ENCODE measurements at regions not wholly inside any gene's neighbourhood (a gene's known extent, or its start where the extent isn't known, plus 50 kb on each side); places are given as distances from the start of the nearest gene placed in this dataset.

GRCh38 chr17:77693301-77693700 lies 265.2 kb upstream of the TNRC6C start:
- Histone ChIP-seq H3K36me3 (no peaks in the 10 kb centered on the region), H3K27me3 (no peaks in the 10 kb centered on the region), H3K4me3 (no peak overlapping the region), H3K4me1 (peaks cover 0 to 23% of the 10 kb centered on the region in 2 donors), H3K27ac (no peak overlapping the region), H3K9me3 (no peaks in the 10 kb centered on the region)
- no peak for TF ChIP-seq CTCF (IDR thresholded peaks at IDR 0.05)
- DNase-seq (ENCODE audit: low spot score): peak; percentile 49

- TF ChIP-seq CTCF (IDR thresholded peaks at IDR 0.05): no peak
- Histone ChIP-seq H3K27me3 (no peaks in the 10 kb centered on the region), H3K36me3 (no peaks in the 10 kb centered on the region), H3K4me3 (no peak overlapping the region), H3K27ac (no peak overlapping the region), H3K4me1 (peaks cover 0 to 23% of the 10 kb centered on the region in 2 donors), H3K9me3 (no peaks in the 10 kb centered on the region)
- peak; percentile 44 for DNase-seq (ENCODE audit: low spot score)
These were observed 264.7 kb upstream of the TNRC6C start for GRCh38 chr17:77693776-77694175.

GRCh38 chr17:77694391-77695363 lies 263.8 kb upstream of the TNRC6C start:
- H3K27ac ChIP-seq: no peak overlapping the region
- H3K4me1 ChIP-seq: peaks cover 0 to 23% of the 10 kb centered on the region in 2 donors
- no peak for TF ChIP-seq CTCF (IDR thresholded peaks at IDR 0.05)
- H3K27me3 ChIP-seq: no peaks in the 10 kb centered on the region
- H3K9me3 ChIP-seq: no peaks in the 10 kb centered on the region
- no peaks in the 10 kb centered on the region for H3K36me3 ChIP-seq
- DNase-seq (ENCODE audit: low spot score): peak; percentile 11
- H3K4me3 ChIP-seq: no peak overlapping the region

GRCh38 chr17:77695386-77695785 lies 263.1 kb upstream of the TNRC6C start:
- Histone ChIP-seq H3K27ac (no peak overlapping the region), H3K27me3 (no peaks in the 10 kb centered on the region), H3K9me3 (no peaks in the 10 kb centered on the region), H3K4me3 (no peak overlapping the region), H3K4me1 (peaks cover 0 to 17% of the 10 kb centered on the region in 2 donors), H3K36me3 (no peaks in the 10 kb centered on the region)
- no peak for TF ChIP-seq CTCF (IDR thresholded peaks at IDR 0.05)
- DNase-seq (ENCODE audit: low spot score): no peak

GRCh38 chr17:77696151-77696720 lies 262.3 kb upstream of the TNRC6C start:
- Histone ChIP-seq H3K9me3 (no peaks in the 10 kb centered on the region), H3K4me3 (no peak overlapping the region), H3K27ac (no peak overlapping the region), H3K27me3 (no peaks in the 10 kb centered on the region), H3K36me3 (no peaks in the 10 kb centered on the region), H3K4me1 (peaks cover 0 to 10% of the 10 kb centered on the region in 2 donors)
- no peak for TF ChIP-seq CTCF (IDR thresholded peaks at IDR 0.05)
- DNase-seq (ENCODE audit: low spot score): no peak

Data from right atrium auricular region (tissue), 2 donors.